DMS153 (cell line): ENCODE measurements at regions not wholly inside any gene's neighbourhood (a gene's known extent, or its start where the extent isn't known, plus 50 kb on each side); places are given as distances from the start of the nearest gene placed in this dataset.

Experiments used
- DNase-seq: peaks from one replicate; lab custom pipeline; 2025; lab: John Stamatoyannopoulos, UW

- DNase-seq, result no peak
Measured at GRCh38 chr2:238985041-238985729, 137.3 kb downstream of the TWIST2 start.

- DNase-seq, result no peak
Measured at GRCh38 chr2:238985931-238986446, 138.1 kb downstream of the TWIST2 start.

GRCh38 chr2:238986491-238987351 is 138.8 kb downstream of the TWIST2 start:
- no peak for DNase-seq

- DNase-seq, result no peak
Measured at GRCh38 chr2:238987352-238987981, 139.6 kb downstream of the TWIST2 start.

GRCh38 chr2:238988105-238988504 is 140.2 kb downstream of the TWIST2 start:
- no peak for DNase-seq

- no peak for DNase-seq
Measured at GRCh38 chr2:238988752-238989151, 140.9 kb downstream of the TWIST2 start.

- DNase-seq, result no peak
Measured at GRCh38 chr2:238989484-238989883, 141.6 kb downstream of the TWIST2 start.

- DNase-seq, result no peak
Measured at GRCh38 chr2:238994432-238994831, 146.5 kb downstream of the TWIST2 start.

GRCh38 chr2:238994876-238995275 is 147.0 kb downstream of the TWIST2 start:
- DNase-seq, result no peak

- DNase-seq, result no peak
Measured at GRCh38 chr2:238995634-238996033, 147.7 kb downstream of the TWIST2 start.

GRCh38 chr2:238996331-238997136 is 148.6 kb downstream of the TWIST2 start:
- no peak for DNase-seq

GRCh38 chr2:238997137-238997390 is 149.2 kb downstream of the TWIST2 start:
- DNase-seq, result no peak

- no peak for DNase-seq
Measured at GRCh38 chr2:238997684-238998083, 149.8 kb downstream of the TWIST2 start.
